DMS 273 treated with DMSO at 0.1 percent for 48 hours (cell line): ENCODE measurements at regions not wholly inside any gene's neighbourhood (a gene's known extent, or its start where the extent isn't known, plus 50 kb on each side); places are given as distances from the start of the nearest gene placed in this dataset.

Experiments used
- DNase-seq: peaks from one replicate; lab custom pipeline; 2025; lab: John Stamatoyannopoulos, UW

DNA sequence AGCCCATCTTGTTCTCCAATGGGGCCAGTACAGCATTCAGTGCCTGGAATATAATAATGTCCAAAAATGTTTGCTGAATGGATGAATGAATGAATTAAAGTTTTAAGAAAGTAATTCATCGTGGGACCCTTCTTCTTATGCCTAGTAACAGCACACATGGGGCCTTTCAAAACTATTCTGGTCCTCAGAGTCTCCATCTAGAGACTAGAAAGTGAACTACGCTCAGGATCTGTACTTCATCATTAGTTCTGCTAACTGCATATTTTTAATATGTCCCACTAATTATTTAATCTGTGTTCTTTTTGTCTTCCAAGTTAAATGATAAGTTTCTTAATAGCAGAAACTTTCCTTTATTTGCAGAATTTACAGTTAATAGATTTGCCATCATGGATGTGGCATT lies 172.5 kb downstream of the SMAD2 start:
- no peak for DNase-seq

DNA sequence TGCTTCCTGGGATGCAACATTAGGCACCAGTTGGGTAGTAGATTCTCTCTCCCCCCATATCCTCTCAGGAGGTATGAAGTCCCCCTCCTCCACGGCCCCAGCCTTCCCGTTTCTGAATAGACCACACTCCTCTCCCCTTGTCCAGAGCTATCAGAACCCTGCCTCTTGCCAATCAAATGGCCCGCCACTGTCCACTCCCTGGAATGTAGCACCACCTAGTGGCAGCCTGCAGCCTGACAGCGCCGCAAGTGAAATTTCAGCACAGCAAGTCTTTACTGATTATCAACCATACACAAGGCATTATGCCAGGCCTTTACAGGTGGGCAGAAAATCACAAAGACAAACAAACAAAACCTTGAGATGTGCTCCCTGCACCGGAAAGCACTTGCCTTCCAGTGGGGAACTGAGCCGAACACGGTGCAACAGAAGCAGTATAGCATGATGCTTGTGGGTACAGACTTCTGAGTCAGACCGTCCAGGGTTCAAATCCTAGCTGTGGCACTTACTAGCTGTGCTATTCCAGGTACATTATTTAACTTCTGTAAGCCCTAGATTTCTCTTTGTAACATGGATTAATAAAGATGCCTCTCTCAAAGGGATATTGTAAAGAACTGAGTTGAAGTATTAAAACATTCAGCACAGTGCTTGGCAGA lies 174.0 kb downstream of the SMAD2 start:
- DNase-seq, result no peak

DNA sequence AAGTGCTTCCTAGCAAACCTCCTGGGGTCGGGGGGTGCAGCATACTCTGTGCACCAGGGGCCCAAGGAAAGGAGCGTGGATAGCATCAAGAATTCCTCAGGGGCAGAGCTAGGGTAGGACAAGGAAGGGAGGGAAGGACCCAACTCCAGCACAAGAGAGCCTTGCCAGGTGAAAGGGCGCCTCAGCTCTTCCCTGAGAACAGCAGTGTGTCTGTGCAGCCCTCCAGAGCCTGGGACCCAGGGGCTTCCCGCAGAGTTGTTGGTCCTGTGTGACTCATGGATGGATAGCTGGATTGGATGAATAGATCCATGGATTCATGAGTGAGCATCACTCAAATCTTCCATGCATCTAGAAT lies 175.4 kb downstream of the SMAD2 start:
- no peak for DNase-seq

DNA sequence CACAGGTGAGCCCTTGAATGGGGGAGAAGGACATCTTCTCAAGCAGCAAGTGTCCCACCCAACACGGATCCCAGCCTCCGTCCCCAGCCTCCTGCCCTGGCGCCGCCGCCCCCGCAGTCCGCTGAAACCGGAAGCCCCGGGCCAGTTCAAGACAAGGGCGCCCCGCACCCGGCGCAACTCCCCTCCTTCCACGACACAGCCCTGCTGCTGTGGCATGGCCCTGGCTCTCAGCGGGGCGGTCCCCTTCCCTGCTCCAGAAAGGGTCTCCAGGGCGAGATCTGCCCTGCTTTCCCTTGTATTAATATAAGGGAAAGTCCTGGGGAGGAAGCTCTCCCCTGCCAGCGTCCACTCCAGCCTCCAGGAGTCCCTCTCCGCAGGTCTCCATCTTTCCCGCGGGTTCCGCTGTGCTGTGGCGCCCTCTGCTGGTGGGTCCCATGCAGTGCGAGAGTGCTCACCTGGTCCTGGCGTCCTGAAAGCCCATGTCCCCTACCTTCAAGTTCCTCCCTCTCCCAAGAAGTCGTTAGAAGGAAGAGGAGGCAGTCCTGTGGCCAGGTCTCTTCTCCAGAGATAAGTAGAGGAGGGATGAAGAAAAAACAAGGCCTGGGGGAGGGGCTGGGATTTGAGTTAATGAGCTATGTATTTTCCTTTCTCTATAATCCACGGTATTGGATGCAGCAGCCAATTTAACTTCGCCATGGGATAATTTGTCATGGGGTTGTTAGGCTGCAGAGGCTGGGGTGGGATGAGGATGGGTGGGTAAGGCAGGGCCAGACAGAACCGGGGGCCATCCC lies 176.0 kb downstream of the SMAD2 start:
- no peak for DNase-seq

DNA sequence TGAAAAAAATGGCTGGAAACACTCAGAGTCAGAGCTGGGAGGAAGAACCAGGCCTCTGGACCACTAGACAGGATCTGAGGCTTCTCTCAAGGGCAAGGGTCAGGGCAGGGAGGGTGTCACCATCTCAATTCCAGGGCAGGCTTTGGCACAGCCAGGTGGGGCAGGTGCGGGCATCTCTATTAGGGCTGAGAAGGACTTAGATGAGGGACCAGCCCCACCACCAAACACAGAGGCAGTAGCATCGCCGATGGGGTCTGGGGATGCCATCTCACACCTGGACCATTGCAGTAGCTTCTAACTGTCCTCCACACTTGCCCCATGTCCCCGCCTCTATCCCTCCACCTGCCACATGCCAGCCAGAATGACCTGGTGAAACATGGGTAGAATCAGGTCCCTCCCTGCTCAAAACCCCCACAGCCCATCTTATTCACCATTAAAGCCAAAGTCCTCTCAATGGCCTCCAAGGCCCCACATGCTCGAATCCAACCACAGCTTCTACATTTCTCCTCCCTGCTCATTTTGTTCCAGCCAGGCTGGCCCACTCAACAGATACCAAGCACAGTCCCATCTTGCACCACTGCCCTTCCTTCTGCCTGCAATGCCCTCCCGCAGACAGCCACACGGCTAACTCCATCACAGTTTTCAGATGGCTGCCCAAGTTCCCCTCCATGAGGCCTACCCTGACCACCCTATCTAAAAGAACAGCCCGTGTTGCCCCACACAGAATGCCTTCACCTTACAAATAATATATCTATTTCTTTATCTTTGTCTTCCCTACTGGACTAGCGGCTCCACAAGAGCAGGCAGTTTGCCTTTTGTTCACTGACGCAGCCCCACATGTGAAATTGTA lies 177.4 kb downstream of the SMAD2 start:
- DNase-seq, result no peak

DNA sequence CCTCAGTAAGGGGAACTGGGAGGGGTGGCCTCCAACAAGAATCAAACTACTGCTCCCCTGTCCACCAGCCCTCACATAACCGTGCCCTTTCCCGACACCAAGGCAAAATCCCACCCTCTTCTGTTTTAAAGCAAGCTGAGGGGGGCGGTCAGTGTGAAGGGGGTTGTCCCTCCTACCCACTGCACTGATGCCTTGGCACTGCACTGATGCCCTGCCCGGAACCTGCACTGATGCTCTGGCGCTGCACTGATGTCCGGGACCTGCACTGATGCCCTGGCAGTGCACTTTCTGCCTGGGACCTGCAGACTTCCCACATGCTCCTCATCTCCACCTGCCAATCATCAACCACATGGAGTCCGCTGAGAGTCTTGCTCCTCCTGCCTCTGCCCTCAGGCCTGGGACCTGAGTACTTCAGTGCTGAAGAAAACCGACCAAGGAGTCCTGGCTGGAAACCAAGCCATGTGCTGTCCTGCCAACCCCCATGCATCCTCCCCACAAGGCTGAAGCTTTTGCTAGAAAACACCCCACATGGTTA lies 179.5 kb downstream of the SMAD2 start:
- DNase-seq, result no peak

DNA sequence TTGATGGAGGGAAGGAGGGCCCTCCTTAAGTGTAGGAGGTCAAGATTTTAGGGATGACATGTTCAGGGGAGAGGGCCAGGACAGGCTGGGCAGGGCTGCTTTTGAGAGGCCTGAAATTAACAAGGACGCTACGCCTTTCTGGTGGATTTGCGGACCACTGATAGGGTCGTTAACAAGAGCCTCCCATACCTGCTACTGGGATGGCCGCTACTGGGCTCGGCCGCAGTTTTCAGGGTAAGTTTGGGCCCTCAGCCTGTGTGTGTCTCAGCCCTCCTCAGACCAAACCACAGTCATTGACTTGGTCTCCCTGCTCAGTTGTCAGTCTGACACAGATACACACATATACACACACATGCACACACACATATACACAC lies 180.9 kb downstream of the SMAD2 start:
- DNase-seq, result no peak

DNA sequence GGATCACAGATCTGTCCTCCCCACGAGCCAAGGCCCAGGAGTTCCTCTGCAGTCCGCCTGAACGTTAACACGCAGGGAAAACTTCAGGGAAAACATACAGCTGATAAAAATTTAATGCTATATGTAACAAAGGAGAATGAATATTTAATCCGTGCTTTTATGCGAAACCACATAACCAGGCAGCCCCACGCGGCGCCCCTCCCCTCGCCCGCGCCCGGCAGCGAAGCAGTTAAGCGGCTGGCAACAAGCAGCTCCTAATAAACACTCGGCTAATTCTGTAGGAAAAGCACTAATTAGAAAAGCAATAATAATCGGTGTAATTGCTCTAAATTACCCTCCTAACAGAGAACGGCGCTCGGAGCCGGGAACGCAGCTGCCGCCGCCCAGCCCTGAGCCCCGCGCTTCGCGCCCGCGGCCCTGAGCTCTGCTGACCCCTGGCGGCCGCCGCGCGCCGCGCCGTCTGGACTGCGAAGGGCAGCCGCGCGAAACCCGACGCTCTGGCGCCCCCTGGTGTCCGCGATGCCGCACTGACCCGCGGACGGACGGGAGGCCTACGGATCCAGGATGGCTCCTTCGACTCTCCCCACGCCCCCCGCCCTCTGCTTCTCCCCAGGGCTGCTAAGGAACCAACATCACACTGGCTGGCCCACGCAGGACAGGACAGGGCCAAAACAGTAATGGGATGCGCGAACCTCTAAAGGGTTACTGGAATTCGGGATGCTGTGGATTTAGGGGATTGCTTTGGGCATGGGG lies 181.4 kb downstream of the SMAD2 start:
- DNase-seq, result peak; percentile 31

DNA sequence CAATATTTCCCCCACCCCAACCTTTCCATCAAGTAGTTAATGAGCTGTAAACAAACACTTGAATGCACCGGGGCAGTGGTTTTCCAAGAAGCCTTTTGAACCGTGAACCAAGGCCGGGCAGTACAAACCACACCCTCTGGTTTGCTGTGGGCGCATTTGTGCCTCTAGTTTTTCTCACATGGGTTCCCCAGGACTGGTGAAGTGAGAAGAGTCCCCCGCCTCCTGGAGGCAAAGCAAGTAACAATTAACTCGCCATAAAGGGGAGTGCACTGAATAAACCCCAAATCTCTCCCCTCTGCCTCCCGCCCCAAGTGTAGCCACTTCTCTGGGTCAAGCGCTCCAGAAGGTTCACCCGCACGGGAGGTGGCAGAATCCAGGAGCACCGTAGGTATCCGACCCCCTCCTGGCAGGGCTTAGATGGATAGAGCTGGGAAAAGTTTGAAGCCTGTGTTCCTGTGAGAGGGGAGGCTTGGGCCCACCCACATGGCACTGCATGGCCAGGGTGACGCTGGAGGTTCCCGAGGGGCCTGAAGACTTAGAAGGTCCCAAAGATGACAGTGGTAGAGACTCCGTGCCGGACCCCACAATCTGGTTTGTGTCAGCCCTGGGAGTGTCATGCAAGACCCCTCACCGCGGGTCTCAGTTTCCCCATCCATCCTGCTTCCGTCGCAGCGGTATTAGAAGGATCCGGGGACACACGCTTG lies 182.2 kb downstream of the SMAD2 start:
- DNase-seq, result no peak

DNA sequence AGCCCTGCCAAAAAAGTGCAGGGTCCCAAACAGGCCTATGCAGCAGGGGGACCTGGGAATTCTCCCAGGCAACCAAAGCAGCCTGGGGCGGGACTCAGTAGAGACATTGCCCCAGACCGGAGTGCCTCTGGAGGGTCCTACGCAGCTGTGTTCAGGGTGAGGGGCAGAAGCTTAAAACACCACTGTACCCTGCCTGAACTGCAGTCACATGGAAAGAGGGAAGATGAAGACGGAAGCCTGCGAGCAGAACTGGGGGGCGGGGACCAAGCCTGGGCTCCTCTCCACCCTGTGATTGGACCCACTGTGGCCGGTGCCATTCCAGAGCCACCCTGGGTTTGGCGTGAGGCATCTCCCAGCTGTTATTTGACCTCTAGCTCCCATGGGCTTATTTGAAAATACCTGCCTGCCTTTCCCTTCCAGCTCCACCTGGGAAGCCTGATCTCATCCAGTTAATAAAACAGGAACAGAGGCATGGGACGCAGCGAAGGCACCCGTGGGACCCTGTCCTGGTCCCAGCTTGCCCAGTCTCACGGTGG lies 183.1 kb downstream of the SMAD2 start:
- DNase-seq, result no peak

DNA sequence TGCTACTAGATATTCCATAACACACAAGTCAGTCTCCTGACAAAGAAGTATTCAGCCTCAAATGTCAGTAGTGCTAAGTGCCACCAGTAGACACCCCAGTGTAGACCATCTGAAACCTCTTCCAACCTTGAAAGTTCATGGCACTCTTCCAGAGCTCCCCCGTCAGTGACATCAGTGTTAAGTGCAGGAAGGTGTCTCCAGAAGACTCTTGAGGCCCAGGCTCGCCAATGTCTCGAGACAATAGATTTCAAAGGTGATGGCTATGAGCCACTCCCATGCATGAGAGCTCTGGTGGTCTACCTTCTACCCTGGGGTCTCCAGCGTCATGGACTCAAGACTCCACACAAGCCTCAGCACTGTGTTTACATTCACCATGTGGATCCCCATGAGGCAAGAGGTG lies 183.8 kb downstream of the SMAD2 start:
- DNase-seq, result no peak

DNA sequence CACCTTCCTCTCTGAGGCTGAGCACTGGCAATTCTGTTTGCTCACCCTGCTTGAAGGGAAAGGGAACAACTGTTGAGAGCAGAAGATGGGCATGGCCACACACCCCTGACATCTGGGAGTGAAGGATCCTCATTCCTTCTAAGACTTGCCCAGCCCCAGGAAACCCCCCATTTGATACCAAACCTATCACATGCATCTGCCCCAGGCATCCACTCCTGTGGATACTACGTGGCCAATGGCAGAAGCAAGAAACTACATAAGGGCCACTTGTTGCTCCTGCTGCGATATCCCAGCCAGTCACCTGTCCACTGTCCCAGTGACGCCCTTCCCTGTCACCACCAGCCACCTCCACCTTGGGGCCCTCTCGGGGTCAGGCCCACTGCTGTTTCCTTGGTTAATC lies 185.2 kb downstream of the SMAD2 start:
- no peak for DNase-seq

DNA sequence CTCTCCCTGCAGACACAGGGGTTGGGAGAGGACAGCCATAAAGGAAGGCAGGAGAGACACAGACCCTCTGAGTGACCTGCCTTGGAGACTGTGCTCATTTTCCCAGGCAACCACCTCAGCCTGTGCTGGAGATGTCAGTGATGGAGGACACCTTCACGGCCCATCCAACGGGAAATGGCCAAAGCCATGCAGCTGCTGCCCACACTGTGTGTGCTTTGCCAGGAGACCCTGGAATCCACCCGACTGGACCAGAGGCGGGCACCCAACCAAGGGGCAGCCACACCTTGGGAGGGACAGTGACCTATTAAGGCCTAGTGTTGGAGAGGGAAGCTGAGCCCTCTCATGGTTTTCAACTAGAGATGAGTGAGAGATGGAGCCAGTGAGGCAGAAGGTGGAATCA lies 192.5 kb downstream of the SMAD2 start:
- no peak for DNase-seq

DNA sequence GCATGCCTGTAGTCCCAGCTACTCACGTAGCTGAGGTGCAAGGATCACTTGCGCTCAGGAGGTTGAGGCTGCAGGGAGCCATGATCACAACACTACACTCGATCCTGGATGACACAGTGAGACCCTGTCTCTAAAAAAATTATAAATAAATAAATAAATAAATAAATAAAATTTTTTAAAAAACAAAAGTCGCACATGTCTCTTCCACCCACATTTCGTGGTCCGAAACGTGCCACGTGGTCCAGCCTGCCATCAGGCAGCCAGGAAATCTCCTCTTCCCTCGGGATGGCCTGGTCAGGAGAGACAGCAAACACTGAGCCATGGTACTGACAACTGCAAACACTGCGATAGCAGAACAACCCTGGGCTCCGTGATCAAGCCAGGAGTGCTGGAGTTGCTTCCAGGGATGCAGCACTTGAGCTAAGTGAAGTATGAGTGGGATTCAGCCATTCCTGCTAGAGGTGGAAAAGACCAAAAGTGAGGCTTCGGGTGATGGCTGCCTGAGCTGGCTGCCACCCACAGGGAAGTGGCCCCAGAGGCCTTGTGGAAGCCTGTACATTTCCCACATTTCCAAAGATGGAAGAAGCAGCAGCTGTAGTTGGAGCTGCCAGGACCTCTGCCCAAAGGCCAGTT lies 193.1 kb downstream of the SMAD2 start:
- DNase-seq, result no peak

DNA sequence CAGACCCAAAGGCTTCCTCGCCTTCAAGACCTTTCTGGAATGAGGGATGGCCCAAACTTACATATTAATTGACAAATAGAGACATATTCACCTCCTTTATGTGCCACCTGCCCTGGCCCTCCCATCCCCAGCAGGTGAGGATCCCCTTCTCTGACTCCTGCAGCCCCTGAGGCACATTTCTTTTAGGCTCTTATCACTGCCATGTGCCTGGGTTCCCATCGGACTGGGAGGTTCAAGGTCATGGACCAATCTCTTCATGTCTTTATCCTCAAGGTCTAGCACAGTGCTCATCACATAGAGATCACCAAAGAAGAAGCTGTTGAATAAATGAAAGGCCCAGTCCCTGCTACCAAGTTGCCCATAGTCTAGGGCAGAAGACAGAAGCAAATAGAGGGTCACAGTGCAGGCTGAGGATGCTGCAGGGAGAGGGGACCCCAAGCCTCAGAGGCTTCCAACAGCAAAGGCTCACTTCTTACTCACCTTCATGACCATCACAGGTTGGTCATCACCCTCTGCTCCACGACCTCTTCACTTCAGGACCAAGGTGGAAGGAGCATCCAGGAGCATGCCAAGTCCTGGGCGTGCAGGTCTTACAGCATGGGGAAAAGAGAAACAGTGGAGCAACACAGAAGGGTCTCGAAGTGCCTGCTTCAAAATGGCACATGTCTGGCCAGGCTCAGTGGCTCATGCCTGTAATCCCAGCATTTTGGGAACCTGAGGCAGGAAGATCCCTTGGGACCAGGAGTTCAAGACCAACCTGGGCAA lies 193.9 kb downstream of the SMAD2 start:
- DNase-seq, result no peak

DNA sequence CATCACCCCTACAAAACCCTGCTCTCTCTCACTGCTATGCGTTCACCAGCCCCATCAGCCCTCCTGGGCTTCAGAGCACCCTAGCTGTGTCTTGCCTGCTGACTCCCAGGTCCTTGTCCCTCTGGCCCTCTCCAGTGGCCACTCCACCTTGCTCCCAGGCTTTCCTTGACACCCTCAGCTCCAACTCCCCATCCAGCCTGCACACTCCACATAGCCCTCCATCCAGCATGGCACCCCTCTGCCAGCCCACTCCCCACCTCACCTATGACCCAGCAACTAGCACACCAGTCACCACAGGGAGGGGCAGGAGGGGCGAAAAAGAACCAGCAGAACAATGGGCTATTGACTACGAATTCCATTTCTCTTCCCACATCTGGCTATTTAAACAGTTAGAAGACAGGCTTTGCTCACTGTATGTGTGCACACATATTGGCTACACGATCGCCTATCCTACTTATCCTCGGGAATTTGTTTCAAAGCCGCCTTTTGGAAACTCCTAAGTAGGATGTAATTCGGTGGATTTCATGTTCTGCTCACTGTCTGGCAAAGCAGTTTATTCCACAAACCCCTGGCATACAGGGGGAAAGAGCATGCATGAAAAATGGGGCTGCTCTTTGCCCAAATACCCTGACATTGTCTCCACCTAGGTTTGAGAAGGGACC lies 195.3 kb downstream of the SMAD2 start:
- DNase-seq, result no peak

DNA sequence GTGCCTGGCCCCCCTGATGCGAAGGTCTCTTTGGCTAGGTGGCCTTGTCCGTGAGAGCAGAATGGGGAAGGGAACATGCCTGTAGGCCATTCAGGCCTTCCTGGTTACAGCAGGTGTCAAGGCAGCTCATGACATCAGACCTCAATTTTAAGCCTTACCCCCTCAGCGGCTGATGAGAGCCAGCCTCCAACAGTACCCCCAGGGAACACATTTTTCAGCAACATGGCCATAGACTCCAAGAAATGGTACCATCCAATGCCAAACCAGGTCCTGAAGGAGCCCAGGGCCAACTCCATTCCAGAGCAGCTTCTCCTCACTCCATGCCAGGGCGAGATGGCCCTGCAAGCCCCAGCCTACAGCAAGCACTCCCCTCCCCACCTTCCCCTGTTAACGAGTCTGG lies 199.2 kb downstream of the SMAD2 start:
- DNase-seq, result no peak

DNA sequence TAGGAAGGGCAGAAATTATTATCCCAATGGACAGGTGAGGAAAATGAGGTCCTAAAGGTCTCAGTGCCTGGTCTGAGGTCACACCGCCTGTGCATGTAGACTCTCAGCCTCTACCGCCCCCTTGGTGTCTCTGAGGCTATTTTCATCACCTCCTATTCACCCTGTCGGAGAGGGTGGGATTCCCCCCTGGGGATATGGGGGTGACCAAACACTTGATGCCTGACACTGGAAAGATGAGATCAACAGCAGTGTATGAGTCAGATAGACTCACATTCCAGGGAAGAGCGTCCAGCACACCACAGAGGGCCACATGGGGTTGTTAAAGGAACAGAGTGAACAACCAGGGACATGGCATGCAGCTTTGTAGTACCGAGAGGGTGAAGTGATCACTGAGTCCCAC lies 199.7 kb downstream of the SMAD2 start:
- no peak for DNase-seq

DNA sequence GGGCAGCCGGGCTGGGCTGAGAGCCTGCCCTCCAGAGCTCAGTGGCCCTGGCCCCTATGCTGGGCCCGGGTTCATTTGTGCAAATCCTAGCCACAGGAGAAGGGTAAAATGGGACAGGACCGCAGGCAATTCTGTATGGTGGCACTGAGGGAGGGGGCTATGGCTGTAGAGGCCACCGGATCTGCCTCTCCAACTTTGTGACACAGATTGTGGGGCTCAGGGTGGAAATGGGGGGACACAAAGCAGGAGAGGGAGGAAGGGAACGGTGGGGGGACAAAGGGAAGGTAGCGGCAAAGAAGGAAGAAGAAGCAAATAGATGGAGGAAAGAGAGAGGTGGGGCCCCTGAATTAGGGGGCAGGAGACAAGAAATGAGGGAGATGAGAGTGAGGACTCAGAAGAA lies 201.1 kb downstream of the SMAD2 start:
- DNase-seq, result no peak
